Mesenchymal stem cell (in vitro differentiated cells and primary cell): ENCODE measurements at regions not wholly inside any gene's neighbourhood (a gene's known extent, or its start where the extent isn't known, plus 50 kb on each side); places are given as distances from the start of the nearest gene placed in this dataset.

Experiments used
- DNase-seq: peaks from one replicate; pipeline ENCODE4 v3.0.0-alpha.2; 2013
- H2AFZ ChIP-seq: one replicate; pipeline ENCODE4 v1.6.1; 2013; ENCODE audit warnings: low read depth, mild to moderate bottlenecking, control low read depth, inconsistent platforms, low read length, moderate library complexity
- H2AK5ac ChIP-seq: 2 replicates; pipeline ENCODE4 v1.6.1; 2013; ENCODE audit warnings: low read length, moderate library complexity, mild to moderate bottlenecking, inconsistent platforms; ENCODE audit not compliant: severe bottlenecking
- H2BK120ac ChIP-seq: one replicate; pipeline ENCODE4 v1.6.1; 2013; ENCODE audit warnings: low read depth, mild to moderate bottlenecking, inconsistent platforms, low read length, moderate library complexity
- H2BK12ac ChIP-seq, 2 experiments: one replicate each; pipeline ENCODE4 v1.6.1; 2013; ENCODE audit warnings: inconsistent platforms in 2 of 2, low read length in 2 of 2, mild to moderate bottlenecking in 2 of 2, moderate library complexity in 2 of 2, control low read depth in 1 of 2
- H2BK15ac ChIP-seq: one replicate; pipeline ENCODE4 v1.6.1; 2013; ENCODE audit warnings: mild to moderate bottlenecking, low read depth, inconsistent platforms; ENCODE audit not compliant: poor library complexity, severe bottlenecking
- H2BK5ac ChIP-seq: 2 replicates; pipeline ENCODE4 v1.6.1; 2013; ENCODE audit warnings: low read depth, mild to moderate bottlenecking, low read length, control low read depth, inconsistent platforms; ENCODE audit not compliant: poor library complexity, severe bottlenecking
- H3K14ac ChIP-seq, 2 experiments: one replicate each; pipeline ENCODE4 v1.6.1; 2013; ENCODE audit warnings: inconsistent platforms in 2 of 2, low read length in 2 of 2, control low read depth in 1 of 2, mild to moderate bottlenecking in 1 of 2, moderate library complexity in 1 of 2
- H3K18ac ChIP-seq, 2 experiments: one replicate each; pipeline ENCODE4 v1.6.1; 2013; ENCODE audit warnings: inconsistent platforms in 2 of 2, low read length in 2 of 2, control low read depth in 1 of 2, low read depth in 1 of 2, mild to moderate bottlenecking in 1 of 2
- H3K23ac ChIP-seq, 2 experiments: one replicate each; pipeline ENCODE4 v1.6.1; 2013; ENCODE audit warnings: inconsistent platforms in 2 of 2, low read length in 2 of 2, mild to moderate bottlenecking in 2 of 2, moderate library complexity in 2 of 2, control low read depth in 1 of 2
- H3K27ac ChIP-seq: 2 replicates; pipeline ENCODE4 v1.5.1; 2013; ENCODE audit warnings: mild to moderate bottlenecking, moderate library complexity, low read length, control low read depth, inconsistent platforms; ENCODE audit not compliant: poor library complexity, severe bottlenecking
- H3K27me3 ChIP-seq, 2 experiments: 2 replicates each; pipeline versions ENCODE4 v1.6.1 to v1.7.0; 2013; ENCODE audit warnings: low read length in 2 of 2, mild to moderate bottlenecking in 2 of 2, moderate library complexity in 2 of 2, control low read depth in 1 of 2, inconsistent platforms in 1 of 2; ENCODE audit not compliant: control insufficient read depth in 1 of 2, insufficient read depth in 1 of 2
- H3K36me3 ChIP-seq, 2 experiments: 2 replicates each; pipeline versions ENCODE4 v1.6.1 to v1.7.0; 2013; ENCODE audit warnings: low read length in 2 of 2, control low read depth in 1 of 2, inconsistent platforms in 1 of 2, low read depth in 1 of 2, mild to moderate bottlenecking in 1 of 2; ENCODE audit not compliant: insufficient read depth in 2 of 2, control insufficient read depth in 1 of 2
- H3K4ac ChIP-seq, 2 experiments: one replicate each; pipeline ENCODE4 v1.6.1; 2013; ENCODE audit warnings: inconsistent platforms in 2 of 2, low read length in 2 of 2, mild to moderate bottlenecking in 2 of 2, moderate library complexity in 2 of 2, control low read depth in 1 of 2, low read depth in 1 of 2
- H3K4me1 ChIP-seq: 2 replicates; pipeline ENCODE4 v1.6.1; 2013; ENCODE audit warnings: low read depth, low read length, control low read depth; ENCODE audit not compliant: control insufficient read depth, insufficient read depth
- H3K4me2 ChIP-seq: 2 replicates; pipeline ENCODE4 v1.6.1; 2013; ENCODE audit warnings: low read length, mild to moderate bottlenecking, inconsistent platforms; ENCODE audit not compliant: poor library complexity, severe bottlenecking
- H3K4me3 ChIP-seq, 2 experiments: 2 replicates each; pipeline versions ENCODE4 v1.5.1 to v1.7.0; 2013; ENCODE audit warnings: low read length in 2 of 2, mild to moderate bottlenecking in 2 of 2, control low read depth in 1 of 2, low read depth in 1 of 2; ENCODE audit not compliant: insufficient read depth in 1 of 2
- H3K79me1 ChIP-seq: replicated peaks from 2 replicates; pipeline ENCODE4 v1.6.1; 2013; ENCODE audit warnings: mild to moderate bottlenecking, control low read depth, low read length, inconsistent platforms; ENCODE audit not compliant: poor library complexity, severe bottlenecking
- H3K9ac ChIP-seq: 2 replicates; pipeline ENCODE4 v1.7.0; 2013; ENCODE audit warnings: mild to moderate bottlenecking, low read length, moderate library complexity
- H3K9me3 ChIP-seq: 2 replicates; pipeline ENCODE4 v1.7.0; 2013; ENCODE audit warnings: mild to moderate bottlenecking, low read length; ENCODE audit not compliant: control insufficient read depth
- H4K8ac ChIP-seq: one replicate; pipeline ENCODE4 v1.6.1; 2013; ENCODE audit warnings: inconsistent platforms, mild to moderate bottlenecking, low read length, moderate library complexity
- H4K91ac ChIP-seq: one replicate; pipeline ENCODE4 v1.6.1; 2013; ENCODE audit warnings: mild to moderate bottlenecking, low read length, inconsistent platforms
- WGBS: methylation state at CpG from one replicate; pipeline ENCODE4 v1.1.7; 2013; ENCODE audit warnings: mixed read lengths; 5-methylcytosine and 5-hydroxymethylcytosine counted together

GRCh38 chr3:26050776-26051175 is 260.9 kb downstream of the OXSM start:
- H4K8ac ChIP-seq: no peak overlapping the region
- H3K9ac ChIP-seq: no peak overlapping the region
- no peak overlapping the region for H3K23ac ChIP-seq
- H2BK12ac ChIP-seq: no peak overlapping the region
- WGBS: no CpG with 5 or more reads among the region's 1 CpG
- H2AK5ac ChIP-seq: no peak overlapping the region
- H3K4me3 ChIP-seq: no peak overlapping the region
- H3K79me1 ChIP-seq: no peaks in the 10 kb centered on the region
- H3K27ac ChIP-seq: no peak overlapping the region
- no peaks in the 10 kb centered on the region for H3K27me3 ChIP-seq
- no peak overlapping the region for H2BK15ac ChIP-seq
- DNase-seq: no peak
- H3K4ac ChIP-seq: no peak overlapping the region
- H2BK120ac ChIP-seq: no peak overlapping the region
- no peak overlapping the region for H2AFZ ChIP-seq
- H3K36me3 ChIP-seq: no peaks in the 10 kb centered on the region
- no peak overlapping the region for H3K4me2 ChIP-seq
- no peak overlapping the region for H3K18ac ChIP-seq
- H3K9me3 ChIP-seq: peaks cover 34% of the 10 kb centered on the region
- H3K14ac ChIP-seq: no peak overlapping the region
- no peak overlapping the region for H2BK5ac ChIP-seq
- no peak overlapping the region for H4K91ac ChIP-seq
- H3K4me1 ChIP-seq: no peaks in the 10 kb centered on the region

GRCh38 chr3:26058901-26059321 is 269.0 kb downstream of the OXSM start:
- Histone ChIP-seq H2AK5ac (no peak overlapping the region), H2BK12ac (no peak overlapping the region), H3K4ac (no peak overlapping the region), H3K36me3 (no peaks in the 10 kb centered on the region), H3K4me3 (no peak overlapping the region), H3K79me1 (no peaks in the 10 kb centered on the region), H3K23ac (no peak overlapping the region), H3K27ac (no peak overlapping the region), H2BK5ac (no peak overlapping the region), H3K9me3 (peaks cover 16% of the 10 kb centered on the region), H2BK15ac (no peak overlapping the region), H3K4me1 (no peaks in the 10 kb centered on the region), H2BK120ac (no peak overlapping the region), H3K4me2 (no peak overlapping the region), H3K14ac (no peak overlapping the region), H3K27me3 (no peaks in the 10 kb centered on the region), H3K9ac (no peak overlapping the region), H2AFZ (no peak overlapping the region), H4K91ac (no peak overlapping the region), H4K8ac (no peak overlapping the region), H3K18ac (no peak overlapping the region)
- WGBS: 71% methylated on average over 4 of the region's 4 CpGs
- no peak for DNase-seq

GRCh38 chr3:26061947-26062346 is 272.1 kb downstream of the OXSM start:
- Histone ChIP-seq H2AFZ (no peak overlapping the region), H3K4me2 (no peak overlapping the region), H3K4me3 (no peak overlapping the region), H3K23ac (no peak overlapping the region), H3K9me3 (peaks cover 14% of the 10 kb centered on the region), H3K27me3 (no peaks in the 10 kb centered on the region), H2BK15ac (no peak overlapping the region), H2AK5ac (no peak overlapping the region), H3K14ac (no peak overlapping the region), H2BK5ac (no peak overlapping the region), H3K9ac (no peak overlapping the region), H3K36me3 (no peaks in the 10 kb centered on the region), H4K8ac (no peak overlapping the region), H3K79me1 (no peaks in the 10 kb centered on the region), H3K18ac (no peak overlapping the region), H3K4me1 (no peaks in the 10 kb centered on the region), H4K91ac (no peak overlapping the region), H2BK12ac (no peak overlapping the region), H3K27ac (no peak overlapping the region), H3K4ac (no peak overlapping the region), H2BK120ac (no peak overlapping the region)
- DNase-seq: no peak

GRCh38 chr3:26064297-26064696 is 274.4 kb downstream of the OXSM start:
- H3K23ac ChIP-seq: no peak overlapping the region
- no peaks in the 10 kb centered on the region for H3K79me1 ChIP-seq
- no peaks in the 10 kb centered on the region for H3K27me3 ChIP-seq
- H2AFZ ChIP-seq: no peak overlapping the region
- no peak overlapping the region for H2BK120ac ChIP-seq
- no peak overlapping the region for H3K4me2 ChIP-seq
- WGBS: no CpG with 5 or more reads among the region's 1 CpG
- H3K9me3 ChIP-seq: peaks cover 7% of the 10 kb centered on the region
- no peak overlapping the region for H3K27ac ChIP-seq
- no peak overlapping the region for H3K18ac ChIP-seq
- no peak overlapping the region for H3K4ac ChIP-seq
- no peak overlapping the region for H2BK15ac ChIP-seq
- no peak overlapping the region for H3K4me3 ChIP-seq
- no peak overlapping the region for H2AK5ac ChIP-seq
- H3K36me3 ChIP-seq: no peaks in the 10 kb centered on the region
- H3K4me1 ChIP-seq: no peaks in the 10 kb centered on the region
- no peak overlapping the region for H2BK5ac ChIP-seq
- H4K91ac ChIP-seq: no peak overlapping the region
- H4K8ac ChIP-seq: no peak overlapping the region
- no peak overlapping the region for H3K14ac ChIP-seq
- H2BK12ac ChIP-seq: no peak overlapping the region
- no peak for DNase-seq
- no peak overlapping the region for H3K9ac ChIP-seq
